HS-5 (cell line): ENCODE measurements at regions not wholly inside any gene's neighbourhood (a gene's known extent, or its start where the extent isn't known, plus 50 kb on each side); places are given as distances from the start of the nearest gene placed in this dataset.

Source experiments
- DNase-seq: peaks from one replicate; pipeline ENCODE4 v3.0.0-alpha.2; 2012; ENCODE audit warnings: low read depth

DNA sequence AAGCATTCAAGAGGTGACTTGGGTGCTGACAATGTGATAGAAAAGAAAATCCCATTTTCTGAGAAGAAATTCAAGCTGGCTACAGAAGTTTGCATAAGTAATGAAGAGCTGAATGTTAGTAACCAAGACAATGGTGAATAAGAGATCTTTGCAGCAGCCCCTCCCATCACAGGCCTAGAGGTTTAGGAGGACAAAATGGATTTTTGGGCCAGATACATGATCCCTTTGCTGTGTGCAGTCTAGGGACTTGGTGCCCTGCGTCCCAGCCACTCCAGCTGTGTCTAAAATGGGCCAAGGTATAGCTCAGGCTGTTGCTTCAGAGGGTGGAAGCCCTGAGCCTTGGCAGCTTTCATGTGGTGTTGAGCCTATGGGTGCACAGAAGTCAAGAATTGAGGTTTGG, 107.0 kb upstream of the EPHA5 start:
- DNase-seq = no peak

DNA sequence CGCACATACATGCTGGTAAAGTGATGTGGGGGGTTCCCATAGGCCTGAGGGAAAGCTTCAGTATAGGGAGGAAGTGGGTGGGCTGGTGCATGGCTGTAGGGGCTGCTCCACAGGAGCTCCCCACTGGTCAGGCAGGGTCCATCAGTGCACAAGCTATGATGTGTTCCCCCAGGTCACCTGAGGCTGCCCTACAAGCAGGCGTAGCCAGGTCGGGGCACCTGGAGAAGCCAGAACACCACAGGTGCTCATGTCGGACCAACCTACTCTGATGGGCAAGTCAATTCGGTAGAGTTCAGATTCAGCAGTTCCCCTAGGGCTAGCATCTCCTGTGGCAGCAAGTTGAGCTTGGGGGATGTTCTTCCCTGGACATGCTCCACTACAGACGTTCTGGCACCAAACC, 103.3 kb upstream of the EPHA5 start:
- DNase-seq = no peak

DNA sequence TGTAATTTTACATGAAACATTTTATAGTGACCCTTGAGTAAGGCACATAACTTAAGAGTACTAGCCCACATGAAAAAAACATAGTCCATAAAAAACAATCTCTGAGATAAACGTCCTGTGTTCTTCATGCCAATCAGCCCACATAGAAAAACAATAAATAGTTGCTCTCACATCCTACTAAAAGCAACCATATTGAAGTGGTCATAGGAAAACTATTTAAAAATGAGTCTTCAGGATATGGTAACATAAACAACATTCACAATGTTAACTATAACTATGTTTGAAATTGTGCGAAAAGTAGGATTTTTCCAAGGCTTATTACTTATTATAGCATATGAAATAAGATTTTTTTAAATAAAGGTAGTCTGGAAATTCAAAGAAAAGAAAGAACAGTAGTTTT, 77.1 kb upstream of the EPHA5 start:
- no peak for DNase-seq

DNA sequence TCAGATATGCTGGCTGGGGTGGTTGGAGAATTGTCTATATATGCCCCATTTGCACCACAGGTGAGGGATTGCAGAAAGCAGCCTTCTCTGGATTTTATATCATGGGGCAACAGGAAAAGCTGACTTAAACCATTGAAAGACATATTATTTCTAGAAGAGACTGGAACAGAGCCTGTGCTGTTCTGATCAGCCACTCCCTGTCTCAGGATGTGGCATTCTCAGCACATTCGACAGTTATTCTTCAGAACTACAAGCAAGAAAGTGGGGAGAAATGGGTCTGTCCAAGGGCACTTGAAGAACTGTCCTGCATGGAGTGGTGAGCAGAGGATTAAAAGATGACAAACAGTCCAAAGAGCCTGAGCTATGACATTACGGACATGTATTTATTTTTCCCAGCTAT, 67.8 kb upstream of the EPHA5 start:
- DNase-seq = no peak

DNA sequence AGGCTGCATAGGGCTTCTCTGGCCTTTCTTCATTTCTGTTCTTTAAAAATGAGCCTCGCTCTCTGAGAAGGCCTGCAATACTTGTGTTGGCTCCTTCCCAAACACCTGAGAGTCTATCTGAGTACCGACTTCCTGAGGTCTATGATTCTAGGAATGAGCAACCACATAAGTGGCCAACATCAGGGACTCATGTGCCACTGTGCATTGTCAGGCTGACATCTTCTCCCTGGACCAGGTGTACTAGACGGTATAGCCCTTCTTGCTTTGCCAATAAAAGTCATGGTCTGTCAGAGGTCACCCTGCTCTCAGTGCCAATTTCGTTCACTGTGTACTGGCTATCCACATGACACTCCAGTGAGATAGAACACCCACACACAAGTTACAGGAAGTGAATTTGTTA, 67.4 kb upstream of the EPHA5 start:
- DNase-seq = no peak

DNA sequence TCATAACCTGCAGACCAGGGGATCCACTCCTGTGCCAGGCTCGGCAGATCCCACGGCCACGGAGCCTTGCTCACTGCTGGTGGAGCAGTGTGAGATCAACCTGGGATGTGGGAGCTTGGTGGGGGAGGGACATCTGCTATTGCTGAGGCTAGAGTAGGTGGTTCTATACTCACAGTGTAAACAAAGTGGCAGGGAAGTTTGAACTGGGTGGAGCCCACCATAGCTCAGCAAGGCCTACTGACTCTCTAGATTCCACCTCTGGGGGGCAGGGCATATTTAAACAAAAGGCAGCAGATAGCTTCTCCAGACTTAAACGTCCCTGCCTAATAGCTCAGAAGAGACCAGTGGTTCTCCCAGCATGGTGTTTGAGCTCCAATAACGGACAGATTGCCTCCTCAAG, 54.7 kb upstream of the EPHA5 start:
- no peak for DNase-seq
